ENCODE measurements at regions not wholly inside any gene's neighbourhood (a gene's known extent, or its start where the extent isn't known, plus 50 kb on each side); places are given as distances from the start of the nearest gene placed in this dataset.
"Not testable (repeated sequence)": the region's sequence is repeated elsewhere in the genome, so short reads cannot be mapped to it uniquely, and the experiment has no call there.

GRCh38 chr2:36302911-36303310 is 52.7 kb upstream of the CRIM1 start:
- Histone ChIP-seq H3K9me3 (ENCODE audit: control insufficient read depth, low read length) (no peaks in the 10 kb centered on the region), H3K4me1 (ENCODE audit: control insufficient read depth, insufficient read depth, low read length, poor library complexity, severe bottlenecking) (no peaks in the 10 kb centered on the region), H3K27ac (ENCODE audit: low read depth, low read length, severe bottlenecking) (no peak overlapping the region), H3K36me3 (ENCODE audit: control insufficient read depth, insufficient read depth, low read length) (no peaks in the 10 kb centered on the region), H3K4me3 (ENCODE audit: extremely low read depth, insufficient read depth, low read length, poor library complexity, severe bottlenecking) (no peak overlapping the region)
- WGBS, 2 experiments (ENCODE audit: insufficient coverage in 2 of 2), result 77 to 100% methylated on average over 2 of the region's 4 CpGs

- H3K27ac ChIP-seq (ENCODE audit: low read depth, low read length, severe bottlenecking), result no peak overlapping the region
- no peaks in the 10 kb centered on the region for H3K4me1 ChIP-seq (ENCODE audit: control insufficient read depth, insufficient read depth, low read length, poor library complexity, severe bottlenecking)
- no peaks in the 10 kb centered on the region for H3K9me3 ChIP-seq (ENCODE audit: control insufficient read depth, low read length)
- no peaks in the 10 kb centered on the region for H3K36me3 ChIP-seq (ENCODE audit: control insufficient read depth, insufficient read depth, low read length)
- H3K4me3 ChIP-seq (ENCODE audit: extremely low read depth, insufficient read depth, low read length, poor library complexity, severe bottlenecking), result no peak overlapping the region
- 100% methylated on average over 2 of the region's 5 CpGs; no CpG with 5 or more reads in 1 of the 2 experiments for WGBS, 2 experiments (ENCODE audit: insufficient coverage in 2 of 2)
Measured at GRCh38 chr2:36301843-36302242, 53.7 kb upstream of the CRIM1 start.

GRCh38 chr2:36300697-36301096 is 54.9 kb upstream of the CRIM1 start:
- Histone ChIP-seq H3K36me3 (ENCODE audit: control insufficient read depth, insufficient read depth, low read length) (no peaks in the 10 kb centered on the region), H3K4me1 (ENCODE audit: control insufficient read depth, insufficient read depth, low read length, poor library complexity, severe bottlenecking) (no peaks in the 10 kb centered on the region), H3K27ac (ENCODE audit: low read depth, low read length, severe bottlenecking) (no peak overlapping the region), H3K4me3 (ENCODE audit: extremely low read depth, insufficient read depth, low read length, poor library complexity, severe bottlenecking) (no peak overlapping the region), H3K9me3 (ENCODE audit: control insufficient read depth, low read length) (no peaks in the 10 kb centered on the region)
- WGBS, 2 experiments (ENCODE audit: insufficient coverage in 2 of 2), result 90% methylated on average over 3 of the region's 5 CpGs; no CpG with 5 or more reads in 1 of the 2 experiments

GRCh38 chr2:36296798-36297197 is 58.8 kb upstream of the CRIM1 start:
- no peaks in the 10 kb centered on the region for H3K4me1 ChIP-seq (ENCODE audit: control insufficient read depth, insufficient read depth, low read length, poor library complexity, severe bottlenecking)
- WGBS, 2 experiments (ENCODE audit: insufficient coverage in 2 of 2), result 40 to 50% methylated on average over 3 to 4 of the region's 4 CpGs
- H3K9me3 ChIP-seq (ENCODE audit: control insufficient read depth, low read length), result no peaks in the 10 kb centered on the region
- H3K36me3 ChIP-seq (ENCODE audit: control insufficient read depth, insufficient read depth, low read length), result no peaks in the 10 kb centered on the region
- H3K4me3 ChIP-seq (ENCODE audit: extremely low read depth, insufficient read depth, low read length, poor library complexity, severe bottlenecking), result no peak overlapping the region
- no peak overlapping the region for H3K27ac ChIP-seq (ENCODE audit: low read depth, low read length, severe bottlenecking)

- H3K4me1 ChIP-seq (ENCODE audit: control insufficient read depth, insufficient read depth, low read length, poor library complexity, severe bottlenecking), result no peaks in the 10 kb centered on the region
- H3K36me3 ChIP-seq (ENCODE audit: control insufficient read depth, insufficient read depth, low read length), result no peaks in the 10 kb centered on the region
- H3K27ac ChIP-seq (ENCODE audit: low read depth, low read length, severe bottlenecking), result no peak overlapping the region
- WGBS, 2 experiments (ENCODE audit: insufficient coverage in 2 of 2), result 80 to 83% methylated on average over 2 of the region's 3 CpGs
- H3K9me3 ChIP-seq (ENCODE audit: control insufficient read depth, low read length), result no peaks in the 10 kb centered on the region
- H3K4me3 ChIP-seq (ENCODE audit: extremely low read depth, insufficient read depth, low read length, poor library complexity, severe bottlenecking), result no peak overlapping the region
Measured at GRCh38 chr2:36294316-36294721, 61.3 kb upstream of the CRIM1 start.

GRCh38 chr2:36290306-36290856 is 65.2 kb upstream of the CRIM1 start:
- Histone ChIP-seq H3K27ac (ENCODE audit: low read depth, low read length, severe bottlenecking) (no peak overlapping the region), H3K4me1 (ENCODE audit: control insufficient read depth, insufficient read depth, low read length, poor library complexity, severe bottlenecking) (peaks cover 8% of the 10 kb centered on the region), H3K4me3 (ENCODE audit: extremely low read depth, insufficient read depth, low read length, poor library complexity, severe bottlenecking) (no peak overlapping the region), H3K36me3 (ENCODE audit: control insufficient read depth, insufficient read depth, low read length) (no peaks in the 10 kb centered on the region), H3K9me3 (ENCODE audit: control insufficient read depth, low read length) (no peaks in the 10 kb centered on the region)
- WGBS, 2 experiments (ENCODE audit: insufficient coverage in 2 of 2), result 83 to 100% methylated on average over 1 of the region's 6 CpGs

GRCh38 chr2:36289731-36290130 is 65.8 kb upstream of the CRIM1 start:
- H3K36me3 ChIP-seq (ENCODE audit: control insufficient read depth, insufficient read depth, low read length), result no peaks in the 10 kb centered on the region
- no peaks in the 10 kb centered on the region for H3K9me3 ChIP-seq (ENCODE audit: control insufficient read depth, low read length)
- no peak overlapping the region for H3K27ac ChIP-seq (ENCODE audit: low read depth, low read length, severe bottlenecking)
- no peak overlapping the region for H3K4me3 ChIP-seq (ENCODE audit: extremely low read depth, insufficient read depth, low read length, poor library complexity, severe bottlenecking)
- H3K4me1 ChIP-seq (ENCODE audit: control insufficient read depth, insufficient read depth, low read length, poor library complexity, severe bottlenecking), result peaks cover 8% of the 10 kb centered on the region
- WGBS, 2 experiments (ENCODE audit: insufficient coverage in 2 of 2), result 57 to 100% methylated on average over 1 of the region's 1 CpG

- no peaks in the 10 kb centered on the region for H3K36me3 ChIP-seq (ENCODE audit: control insufficient read depth, insufficient read depth, low read length)
- no peak overlapping the region for H3K27ac ChIP-seq (ENCODE audit: low read depth, low read length, severe bottlenecking)
- no peak overlapping the region for H3K4me3 ChIP-seq (ENCODE audit: extremely low read depth, insufficient read depth, low read length, poor library complexity, severe bottlenecking)
- no peaks in the 10 kb centered on the region for H3K9me3 ChIP-seq (ENCODE audit: control insufficient read depth, low read length)
- WGBS, 2 experiments (ENCODE audit: insufficient coverage in 2 of 2), result 98 to 100% methylated on average over 4 to 5 of the region's 6 CpGs
- H3K4me1 ChIP-seq (ENCODE audit: control insufficient read depth, insufficient read depth, low read length, poor library complexity, severe bottlenecking), result peaks cover 8% of the 10 kb centered on the region
Measured at GRCh38 chr2:36287363-36288275, 68.0 kb upstream of the CRIM1 start.

- not testable (repeated sequence) for H3K36me3 ChIP-seq (ENCODE audit: control insufficient read depth, insufficient read depth, low read length); H3K27ac ChIP-seq (ENCODE audit: low read depth, low read length, severe bottlenecking); H3K9me3 ChIP-seq (ENCODE audit: control insufficient read depth, low read length); H3K4me3 ChIP-seq (ENCODE audit: extremely low read depth, insufficient read depth, low read length, poor library complexity, severe bottlenecking); H3K4me1 ChIP-seq (ENCODE audit: control insufficient read depth, insufficient read depth, low read length, poor library complexity, severe bottlenecking)
- 95 to 100% methylated on average over 5 of the region's 7 CpGs for WGBS, 2 experiments (ENCODE audit: insufficient coverage in 2 of 2)
Measured at GRCh38 chr2:36279506-36279905, 76.1 kb upstream of the CRIM1 start.

- no peak overlapping the region for H3K27ac ChIP-seq (ENCODE audit: low read depth, low read length, severe bottlenecking)
- H3K9me3 ChIP-seq (ENCODE audit: control insufficient read depth, low read length), result no peaks in the 10 kb centered on the region
- H3K4me1 ChIP-seq (ENCODE audit: control insufficient read depth, insufficient read depth, low read length, poor library complexity, severe bottlenecking), result no peaks in the 10 kb centered on the region
- WGBS, 2 experiments (ENCODE audit: insufficient coverage in 2 of 2), result no CpG with 5 or more reads among the region's 2 CpGs
- H3K36me3 ChIP-seq (ENCODE audit: control insufficient read depth, insufficient read depth, low read length), result no peaks in the 10 kb centered on the region
- H3K4me3 ChIP-seq (ENCODE audit: extremely low read depth, insufficient read depth, low read length, poor library complexity, severe bottlenecking), result no peak overlapping the region
Measured at GRCh38 chr2:36277881-36278523, 77.6 kb upstream of the CRIM1 start.
